Astrocyte (in vitro differentiated cells and primary cell): ENCODE measurements at regions not wholly inside any gene's neighbourhood (a gene's known extent, or its start where the extent isn't known, plus 50 kb on each side); places are given as distances from the start of the nearest gene placed in this dataset.

Source experiments
- DNase-seq: peaks from one replicate; pipeline ENCODE4 v3.0.0-alpha.2; 2010; ENCODE audit warnings: low read depth
- FAIRE-seq: peaks from 2 replicates; lab custom pipeline; 2011; peaks lifted over from hg19 to GRCh38; lab: Jason Lieb, UNC
- H2AFZ ChIP-seq: 2 replicates; pipeline ENCODE4 v1.6.0; 2012; ENCODE audit warnings: low read depth, low read length, inconsistent platforms
- H3K27ac ChIP-seq: 2 replicates; pipeline ENCODE4 v1.5.1; 2011; ENCODE audit warnings: low read depth, low read length, inconsistent platforms
- H3K27me3 ChIP-seq: 2 replicates; pipeline ENCODE4 v1.6.0; 2011; ENCODE audit warnings: low read length, inconsistent platforms; ENCODE audit not compliant: insufficient read depth
- H3K36me3 ChIP-seq: 2 replicates; pipeline ENCODE4 v1.5.1; 2011; ENCODE audit warnings: low read length, inconsistent platforms; ENCODE audit not compliant: insufficient read depth
- H3K4me1 ChIP-seq: 2 replicates; pipeline ENCODE4 v1.5.1; 2011; ENCODE audit warnings: low read length, inconsistent platforms; ENCODE audit not compliant: insufficient read depth
- H3K4me2 ChIP-seq: 2 replicates; pipeline ENCODE4 v1.6.0; 2012; ENCODE audit warnings: low read length, inconsistent platforms
- H3K4me3 ChIP-seq: 2 replicates; pipeline ENCODE4 v1.5.1; 2011; ENCODE audit warnings: low read depth, mild to moderate bottlenecking, low read length, inconsistent platforms; ENCODE audit not compliant: insufficient read depth
- H3K79me2 ChIP-seq: 2 replicates; pipeline ENCODE4 v1.6.0; 2012; ENCODE audit warnings: mild to moderate bottlenecking, low read length, inconsistent platforms; ENCODE audit not compliant: insufficient read depth
- H3K9ac ChIP-seq: 2 replicates; pipeline ENCODE4 v1.6.0; 2012; ENCODE audit warnings: mild to moderate bottlenecking, low read length, inconsistent platforms
- H3K9me3 ChIP-seq: 2 replicates; pipeline ENCODE4 v1.5.1; 2012; ENCODE audit warnings: low read depth, mild to moderate bottlenecking, low read length, inconsistent platforms; ENCODE audit not compliant: insufficient read depth
- H4K20me1 ChIP-seq: 2 replicates; pipeline ENCODE4 v1.6.0; 2012; ENCODE audit warnings: low read length, inconsistent platforms; ENCODE audit not compliant: insufficient read depth
- H3K27ac Mint-ChIP-seq: one replicate; pipeline ENCODE4 v1.8.0; 2021; ENCODE audit warnings: mild to moderate bottlenecking, mixed read lengths; ENCODE audit not compliant: unreplicated experiment
- H3K27me3 Mint-ChIP-seq: one replicate; pipeline ENCODE4 v1.8.0; 2021; ENCODE audit warnings: low read depth, mixed read lengths; ENCODE audit not compliant: unreplicated experiment
- H3K36me3 Mint-ChIP-seq: one replicate; pipeline ENCODE4 v1.8.0; 2021; ENCODE audit warnings: low read depth, mixed read lengths; ENCODE audit not compliant: unreplicated experiment
- H3K4me1 Mint-ChIP-seq: one replicate; pipeline ENCODE4 v1.8.0; 2021; ENCODE audit warnings: low read depth, mixed read lengths; ENCODE audit not compliant: unreplicated experiment
- H3K4me3 Mint-ChIP-seq: one replicate; pipeline ENCODE4 v1.8.0; 2021; ENCODE audit warnings: mild to moderate bottlenecking, moderate library complexity, mixed read lengths; ENCODE audit not compliant: unreplicated experiment
- H3K9me3 Mint-ChIP-seq: one replicate; pipeline ENCODE4 v1.8.0; 2021; ENCODE audit warnings: mild to moderate bottlenecking, mixed read lengths; ENCODE audit not compliant: unreplicated experiment
- CTCF ChIP-seq: IDR thresholded peaks from 2 replicates; pipeline ENCODE4 v1.5.1; 2011; ENCODE audit warnings: low read depth, mild to moderate bottlenecking, inconsistent platforms, low read length, moderate library complexity; ENCODE audit not compliant: insufficient read depth
- EZH2 ChIP-seq: IDR thresholded peaks from 2 replicates; pipeline ENCODE4 v1.6.1; 2012; ENCODE audit warnings: mild to moderate bottlenecking, low read length, inconsistent platforms; ENCODE audit not compliant: insufficient read depth

GRCh38 chr6:137798261-137798660 lies 68.8 kb upstream of the TNFAIP3 start:
- Histone ChIP-seq H4K20me1 (no peaks in the 10 kb centered on the region), H3K27me3 (no peaks in the 10 kb centered on the region), H3K27ac (no peak overlapping the region), H3K9ac (no peak overlapping the region), H3K4me2 (no peak overlapping the region), H3K9me3 (no peaks in the 10 kb centered on the region), H3K36me3 (no peaks in the 10 kb centered on the region), H3K79me2 (no peaks in the 10 kb centered on the region), H3K4me3 (no peak overlapping the region), H3K4me1 (peaks cover 13% of the 10 kb centered on the region), H2AFZ (no peak overlapping the region)
- DNase-seq = peak; percentile 55
- H3K9me3 Mint-ChIP-seq = no peaks in the 10 kb centered on the region
- no peaks in the 10 kb centered on the region for H3K27me3 Mint-ChIP-seq
- TF ChIP-seq CTCF = no peak
- TF ChIP-seq EZH2 = no peak
- no peak for FAIRE-seq
- H3K4me1 Mint-ChIP-seq = peaks cover 6% of the 10 kb centered on the region
- no peak overlapping the region for H3K4me3 Mint-ChIP-seq
- no peaks in the 10 kb centered on the region for H3K36me3 Mint-ChIP-seq
- H3K27ac Mint-ChIP-seq = no peak overlapping the region

DNA sequence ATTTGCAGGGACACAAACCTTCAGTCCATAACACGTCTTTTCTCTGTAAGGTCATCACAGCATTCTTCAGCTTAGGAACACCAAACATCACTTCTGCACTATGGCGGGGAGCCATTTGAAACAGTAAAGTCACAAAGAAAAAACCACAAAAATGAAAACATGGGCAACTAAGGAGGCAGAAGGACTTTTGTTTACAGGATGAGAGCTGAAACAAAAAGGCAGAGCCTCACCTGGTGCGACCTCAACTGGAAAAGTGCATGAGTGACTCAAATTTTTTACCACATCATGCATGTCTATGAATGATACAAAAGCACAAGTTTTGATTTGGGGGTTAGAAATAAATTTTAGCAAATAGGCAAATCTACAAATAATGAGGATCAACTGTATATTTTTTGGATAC lies 68.2 kb upstream of the TNFAIP3 start:
- TF ChIP-seq EZH2 (no peak), CTCF (no peak)
- no peaks in the 10 kb centered on the region for H3K79me2 ChIP-seq
- H3K27me3 ChIP-seq = no peaks in the 10 kb centered on the region
- no peak overlapping the region for H3K4me3 Mint-ChIP-seq
- H3K36me3 Mint-ChIP-seq = no peaks in the 10 kb centered on the region
- H3K27me3 Mint-ChIP-seq = no peaks in the 10 kb centered on the region
- H3K36me3 ChIP-seq = no peaks in the 10 kb centered on the region
- no peak overlapping the region for H3K9ac ChIP-seq
- DNase-seq = peak; percentile 27
- no peaks in the 10 kb centered on the region for H3K9me3 ChIP-seq
- H3K4me1 ChIP-seq = peaks cover 13% of the 10 kb centered on the region
- peak overlapping the region; percentile 24 for H3K4me2 ChIP-seq
- H4K20me1 ChIP-seq = no peaks in the 10 kb centered on the region
- no peak overlapping the region for H3K27ac ChIP-seq
- no peak for FAIRE-seq
- no peak overlapping the region for H3K27ac Mint-ChIP-seq
- no peak overlapping the region for H3K4me3 ChIP-seq
- no peaks in the 10 kb centered on the region for H3K9me3 Mint-ChIP-seq
- peaks cover 6% of the 10 kb centered on the region for H3K4me1 Mint-ChIP-seq
- no peak overlapping the region for H2AFZ ChIP-seq

DNA sequence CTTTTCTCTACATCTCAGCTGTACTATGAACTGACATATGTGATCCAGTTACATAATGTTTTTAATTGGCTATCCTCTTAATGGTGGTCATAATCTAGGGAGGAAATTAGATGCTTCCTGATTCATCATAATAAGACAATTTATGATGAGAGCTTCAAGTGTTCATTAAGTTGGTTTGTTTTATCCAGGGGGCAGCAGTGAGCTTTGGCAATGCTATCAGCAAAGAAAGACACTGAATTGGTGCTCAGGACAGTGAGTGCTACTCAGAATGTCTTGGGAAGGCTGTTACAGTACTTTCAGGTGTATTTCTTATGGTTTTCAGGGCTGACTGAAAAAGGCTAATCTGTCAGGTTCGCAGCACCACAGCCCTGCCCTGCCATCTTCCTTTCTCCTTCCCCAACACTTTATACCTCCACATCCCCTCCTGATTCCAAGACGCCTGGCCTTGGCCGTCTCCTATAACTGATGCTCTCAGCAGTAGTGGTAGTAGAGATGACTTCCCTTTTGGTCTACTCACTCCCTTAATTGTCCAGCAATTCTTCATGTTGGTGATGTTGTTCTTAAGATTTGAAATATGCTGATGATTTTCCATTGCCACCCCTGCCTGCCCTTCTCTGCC lies 67.0 kb upstream of the TNFAIP3 start:
- Histone ChIP-seq H4K20me1 (no peaks in the 10 kb centered on the region), H3K4me3 (no peak overlapping the region), H3K36me3 (no peaks in the 10 kb centered on the region), H3K79me2 (no peaks in the 10 kb centered on the region), H2AFZ (no peak overlapping the region), H3K4me2 (no peak overlapping the region), H3K4me1 (peaks cover 8% of the 10 kb centered on the region), H3K27me3 (no peaks in the 10 kb centered on the region), H3K9ac (no peak overlapping the region), H3K27ac (no peak overlapping the region), H3K9me3 (no peaks in the 10 kb centered on the region)
- DNase-seq = no peak
- Mint-ChIP-seq H3K4me3 (no peak overlapping the region), H3K9me3 (no peaks in the 10 kb centered on the region), H3K27me3 (no peaks in the 10 kb centered on the region), H3K4me1 (peaks cover 2% of the 10 kb centered on the region), H3K36me3 (no peaks in the 10 kb centered on the region), H3K27ac (no peak overlapping the region)
- FAIRE-seq = no peak
- TF ChIP-seq CTCF (peak; percentile 52), EZH2 (no peak)
